NCI-H2171 (cell line): ENCODE measurements at regions not wholly inside any gene's neighbourhood (a gene's known extent, or its start where the extent isn't known, plus 50 kb on each side); places are given as distances from the start of the nearest gene placed in this dataset.

Source experiments
- DNase-seq: peaks from one replicate; lab custom pipeline; 2025; lab: John Stamatoyannopoulos, UW

GRCh38 chr4:31516520-31516919, 796.4 kb downstream of the PCDH7 start:
- no peak for DNase-seq

- no peak for DNase-seq
These were observed 798.7 kb downstream of the PCDH7 start for GRCh38 chr4:31518796-31519250.

GRCh38 chr4:31530555-31530954, 810.4 kb downstream of the PCDH7 start:
- DNase-seq = no peak

- DNase-seq = no peak
These were observed 818.7 kb downstream of the PCDH7 start for GRCh38 chr4:31538877-31539276.

GRCh38 chr4:31539284-31540069, 819.3 kb downstream of the PCDH7 start:
- DNase-seq = no peak

GRCh38 chr4:31545330-31545729, 825.2 kb downstream of the PCDH7 start:
- no peak for DNase-seq

- no peak for DNase-seq
These were observed 825.6 kb downstream of the PCDH7 start for GRCh38 chr4:31545755-31546154.

GRCh38 chr4:31548021-31548420, 827.9 kb downstream of the PCDH7 start:
- no peak for DNase-seq

GRCh38 chr4:31548823-31549222, 828.7 kb downstream of the PCDH7 start:
- no peak for DNase-seq

GRCh38 chr4:31549256-31549655, 829.1 kb downstream of the PCDH7 start:
- no peak for DNase-seq

- no peak for DNase-seq
These were observed 837.3 kb downstream of the PCDH7 start for GRCh38 chr4:31557437-31557836.

GRCh38 chr4:31573554-31573953, 853.4 kb downstream of the PCDH7 start:
- no peak for DNase-seq

GRCh38 chr4:31575504-31575903, 855.3 kb downstream of the PCDH7 start:
- DNase-seq = no peak

- DNase-seq = no peak
These were observed 860.7 kb downstream of the PCDH7 start for GRCh38 chr4:31580843-31581242.

GRCh38 chr4:31585503-31585902, 865.3 kb downstream of the PCDH7 start:
- DNase-seq = no peak

- no peak for DNase-seq
These were observed 872.1 kb downstream of the PCDH7 start for GRCh38 chr4:31592293-31592692.

- DNase-seq = no peak
These were observed 875.3 kb downstream of the PCDH7 start for GRCh38 chr4:31595496-31595895.

GRCh38 chr4:31598639-31599038, 878.5 kb downstream of the PCDH7 start:
- DNase-seq = no peak

GRCh38 chr4:31601793-31602192, 881.6 kb downstream of the PCDH7 start:
- DNase-seq = no peak

- no peak for DNase-seq
These were observed 893.9 kb downstream of the PCDH7 start for GRCh38 chr4:31613946-31614623.

GRCh38 chr4:31617667-31618066, 897.5 kb downstream of the PCDH7 start:
- no peak for DNase-seq

- no peak for DNase-seq
These were observed 900.3 kb downstream of the PCDH7 start for GRCh38 chr4:31620476-31620875.

GRCh38 chr4:31645236-31645635, 925.1 kb downstream of the PCDH7 start:
- no peak for DNase-seq

GRCh38 chr4:31647786-31648185, 927.6 kb downstream of the PCDH7 start:
- DNase-seq = no peak
